SK-N-MC (cell line): ENCODE measurements at regions not wholly inside any gene's neighbourhood (a gene's known extent, or its start where the extent isn't known, plus 50 kb on each side); places are given as distances from the start of the nearest gene placed in this dataset.

ENCODE experiments used
- DNase-seq: peaks from one replicate; pipeline ENCODE4 v3.0.0-alpha.2; 2011; ENCODE audit warnings: low read depth, low spot score
- H3K27ac ChIP-seq: fragments of 200-600 bp; sonication (generic); 2 replicates; pipeline ENCODE4 v1.5.1; 2016; ENCODE audit warnings: mixed run types
- H3K36me3 ChIP-seq: fragments of 200-600 bp; sonication (generic); 2 replicates; pipeline ENCODE4 v1.6.1; 2017; ENCODE audit warnings: antibody characterized with exemption, low read length, mixed read lengths; ENCODE audit not compliant: insufficient read depth
- H3K4me3 ChIP-seq: fragments of 200-600 bp; sonication (generic); 2 replicates; pipeline ENCODE4 v1.5.1; 2016
- H3K9ac ChIP-seq: fragments of 200-600 bp; sonication (generic); 2 replicates; pipeline ENCODE4 v1.8.0; 2017; ENCODE audit warnings: mixed run types, mixed read lengths; ENCODE audit not compliant: insufficient read length
- H3K9me3 ChIP-seq: fragments of 200-600 bp; sonication (generic); 2 replicates; pipeline ENCODE4 v1.6.1; 2017; ENCODE audit warnings: low read depth, mild to moderate bottlenecking, antibody characterized with exemption, low read length, moderate library complexity, mixed read lengths
- EZH2 ChIP-seq: fragments of 200-600 bp; sonication (generic); IDR thresholded peaks from one replicate; pipeline ENCODE4 v1.6.1; 2017; ENCODE audit warnings: antibody characterized with exemption
- FOXP2 ChIP-seq: optimal IDR thresholded peaks from 2 replicates; pipeline ENCODE3; 2011; ENCODE audit warnings: mild to moderate bottlenecking, moderate library complexity; ENCODE audit not compliant: insufficient read depth; ENCODE audit errors: extremely low read length, control extremely low read depth
- POLR2AphosphoS5 ChIP-seq: IDR thresholded peaks from 2 replicates; pipeline ENCODE4 v1.6.1; 2012; ENCODE audit warnings: mild to moderate bottlenecking, low read depth, low read length, borderline replicate concordance

DNA sequence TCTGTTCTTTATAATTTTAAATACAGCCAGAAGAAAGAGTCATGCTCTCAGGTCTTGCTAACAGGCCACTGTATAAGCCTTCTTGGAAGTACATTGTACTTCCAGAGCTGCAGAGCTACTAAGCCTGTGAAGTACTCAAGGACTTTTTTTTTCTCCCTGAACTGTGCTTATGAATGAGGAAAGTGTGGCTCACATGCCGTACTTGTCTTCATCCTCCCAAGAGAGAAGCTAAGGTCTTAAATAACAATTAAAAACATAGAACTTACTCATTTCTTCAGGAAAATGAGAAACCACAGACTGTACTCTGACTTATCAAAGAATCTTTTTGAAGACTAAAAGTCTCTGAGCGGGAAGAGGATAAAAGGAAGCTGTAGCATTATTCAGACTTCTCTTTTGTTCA lies 218.3 kb downstream of the HTR1B start:
- peak; percentile 10 for DNase-seq
- Histone ChIP-seq H3K9me3 (no peaks in the 10 kb centered on the region), H3K4me3 (no peak overlapping the region), H3K27ac (no peak overlapping the region), H3K9ac (no peak overlapping the region), H3K36me3 (no peaks in the 10 kb centered on the region)
- TF ChIP-seq EZH2 = no peak
- TF ChIP-seq POLR2AphosphoS5 = no peak
- TF ChIP-seq FOXP2 = no peak

DNA sequence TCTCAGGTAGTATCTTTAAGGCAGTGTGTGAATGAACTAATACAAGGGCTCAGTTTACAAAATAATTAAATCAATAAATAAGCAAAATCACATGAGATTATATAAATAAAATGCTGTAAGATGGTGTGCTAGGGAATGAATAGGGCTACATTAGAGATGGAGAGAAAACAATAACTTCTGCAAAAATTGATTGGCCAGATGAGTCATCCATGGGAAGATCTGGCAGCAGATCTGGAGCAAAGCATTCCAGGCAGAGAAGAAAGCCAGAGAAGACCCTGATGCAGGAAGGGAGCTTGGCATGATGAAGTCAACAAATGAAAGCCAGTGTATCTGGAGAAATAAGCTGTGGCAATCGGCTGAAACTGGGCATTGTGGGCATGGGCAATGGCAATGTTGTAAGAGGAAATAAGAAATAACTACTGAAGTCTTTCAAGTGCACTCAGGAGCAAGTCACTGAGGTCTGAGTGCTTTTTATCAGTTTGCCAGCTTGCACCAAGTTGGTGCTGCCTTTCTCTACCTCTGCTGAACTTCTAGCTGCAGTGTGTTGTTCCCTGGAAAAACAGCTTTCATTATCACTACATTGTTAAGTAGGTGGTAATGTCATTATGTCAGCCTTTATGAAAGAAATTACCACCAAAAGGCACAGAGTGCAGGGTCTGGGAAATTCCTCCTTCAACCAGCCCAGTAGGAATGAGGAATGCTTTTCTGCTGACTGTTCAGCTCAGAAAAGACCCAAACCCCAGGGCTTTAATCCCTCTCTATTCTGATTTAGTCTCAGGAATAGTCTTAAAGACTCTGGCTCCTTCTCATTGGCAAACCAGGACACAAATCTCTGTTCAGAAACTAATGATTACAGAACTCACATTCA lies 231.6 kb downstream of the HTR1B start:
- Histone ChIP-seq H3K4me3 (no peak overlapping the region), H3K9ac (no peak overlapping the region), H3K36me3 (no peaks in the 10 kb centered on the region), H3K27ac (no peak overlapping the region), H3K9me3 (no peaks in the 10 kb centered on the region)
- TF ChIP-seq POLR2AphosphoS5 (no peak), FOXP2 (no peak), EZH2 (no peak)
- no peak for DNase-seq

DNA sequence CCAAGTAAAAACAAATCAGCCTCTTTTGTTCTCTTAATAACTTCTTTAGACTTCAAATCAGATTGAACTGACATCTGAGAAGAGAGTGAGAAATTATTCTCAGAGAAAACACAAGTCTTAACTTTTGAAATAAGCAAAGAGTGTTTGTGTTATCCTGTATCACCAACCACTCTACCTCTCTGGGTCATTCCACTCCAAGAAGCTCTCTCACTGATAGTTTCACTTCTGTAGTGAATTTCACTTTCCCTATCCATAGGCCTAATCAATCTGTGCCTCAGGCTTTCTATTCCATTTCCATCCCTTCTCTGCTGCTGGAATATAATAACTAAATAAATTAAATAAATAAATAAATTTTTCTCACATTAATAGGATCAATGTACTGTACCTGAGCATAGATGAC lies 235.0 kb downstream of the HTR1B start:
- no peak overlapping the region for H3K9ac ChIP-seq
- H3K4me3 ChIP-seq = no peak overlapping the region
- TF ChIP-seq FOXP2 (no peak), POLR2AphosphoS5 (no peak), EZH2 (no peak)
- no peak overlapping the region for H3K27ac ChIP-seq
- no peak for DNase-seq
- H3K9me3 ChIP-seq = no peaks in the 10 kb centered on the region
- no peaks in the 10 kb centered on the region for H3K36me3 ChIP-seq

DNA sequence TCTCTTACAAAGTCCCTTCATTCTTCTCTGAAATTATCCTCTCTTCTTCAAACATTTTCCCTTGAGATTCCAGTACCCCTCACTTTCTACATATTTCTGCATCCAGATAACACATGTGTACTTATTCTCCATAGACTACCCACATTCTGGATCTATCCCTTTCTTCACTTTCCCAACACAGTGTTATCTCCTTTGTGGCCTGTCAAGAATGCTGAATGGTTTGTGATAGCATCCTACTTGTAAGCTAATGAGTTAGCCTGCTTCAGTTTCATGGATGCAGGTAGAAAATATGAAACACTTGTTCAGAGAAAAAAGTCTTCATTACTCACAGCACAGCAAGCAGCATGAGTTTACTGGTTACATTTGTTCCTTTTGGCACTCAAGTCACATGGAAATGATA lies 245.4 kb downstream of the HTR1B start:
- no peak overlapping the region for H3K27ac ChIP-seq
- no peak for TF ChIP-seq POLR2AphosphoS5
- no peak for TF ChIP-seq EZH2
- no peak for TF ChIP-seq FOXP2
- no peaks in the 10 kb centered on the region for H3K36me3 ChIP-seq
- DNase-seq = no peak
- H3K4me3 ChIP-seq = no peak overlapping the region
- no peaks in the 10 kb centered on the region for H3K9me3 ChIP-seq
- H3K9ac ChIP-seq = no peak overlapping the region

DNA sequence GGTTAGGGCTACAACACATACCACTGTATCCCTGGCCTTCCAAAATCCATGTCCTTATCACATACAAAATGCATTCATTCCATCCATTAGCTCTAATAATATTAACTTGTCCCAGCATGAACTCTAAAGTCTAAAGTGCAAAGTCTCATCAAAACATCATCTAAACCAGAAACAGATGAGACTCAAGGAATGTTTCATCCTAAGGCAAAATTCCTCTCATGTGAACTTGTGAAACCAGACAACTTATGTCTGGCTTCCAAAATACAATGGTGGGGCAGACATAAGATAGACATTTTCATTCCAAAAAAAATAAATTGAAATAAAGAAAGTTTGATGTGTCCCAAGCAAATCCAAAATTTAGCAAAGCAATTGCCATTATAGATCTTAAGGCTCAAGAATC lies 257.4 kb downstream of the HTR1B start:
- H3K27ac ChIP-seq = no peak overlapping the region
- H3K9ac ChIP-seq = no peak overlapping the region
- H3K4me3 ChIP-seq = peak overlapping the region; percentile 24; the same call in 1 of the 2 replicates
- TF ChIP-seq POLR2AphosphoS5 (no peak), EZH2 (no peak)
- peak; percentile 6 for DNase-seq
- H3K36me3 ChIP-seq = no peaks in the 10 kb centered on the region
- no peaks in the 10 kb centered on the region for H3K9me3 ChIP-seq

DNA sequence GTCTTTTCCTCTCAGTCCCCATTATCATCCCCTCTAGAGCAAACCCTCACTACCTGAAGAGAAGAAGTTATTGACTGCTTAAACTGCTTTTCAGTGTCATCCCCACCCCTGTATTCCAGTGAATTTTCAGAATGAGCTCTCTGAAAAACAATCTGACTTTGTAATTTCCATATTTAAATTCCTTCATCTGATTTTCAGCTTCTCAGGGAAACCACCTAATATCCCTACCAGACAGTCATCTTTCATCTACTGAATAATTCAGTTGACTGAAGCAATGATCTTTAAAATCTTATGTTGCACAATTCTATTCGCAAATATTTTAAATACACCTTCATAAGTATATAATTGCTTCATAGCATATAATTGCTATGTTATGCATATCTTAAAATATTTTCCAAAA lies 258.7 kb downstream of the HTR1B start:
- no peak overlapping the region for H3K27ac ChIP-seq
- no peak for TF ChIP-seq FOXP2
- no peak for TF ChIP-seq EZH2
- no peak for TF ChIP-seq POLR2AphosphoS5
- no peak for DNase-seq
- no peak overlapping the region for H3K9ac ChIP-seq
- no peaks in the 10 kb centered on the region for H3K9me3 ChIP-seq
- H3K4me3 ChIP-seq = no peak overlapping the region
- no peaks in the 10 kb centered on the region for H3K36me3 ChIP-seq

DNA sequence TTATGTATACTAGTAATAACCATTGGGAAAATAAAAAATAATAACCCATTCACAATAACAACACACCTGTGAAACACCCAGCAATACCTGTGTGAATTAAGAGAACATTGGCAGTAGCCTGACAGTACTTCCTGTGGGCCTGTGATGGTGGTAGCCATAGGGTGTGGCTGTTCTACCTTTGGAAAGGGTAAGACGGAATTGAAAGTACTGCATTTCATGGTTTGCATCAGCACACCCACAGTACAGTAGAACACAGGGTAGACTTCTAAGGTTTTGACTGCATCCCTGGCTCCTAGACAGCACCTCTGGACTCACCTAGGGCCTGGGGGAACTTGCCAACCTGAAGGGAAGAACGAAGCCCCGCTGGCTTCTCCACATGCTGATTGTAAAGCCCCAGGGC lies 279.8 kb downstream of the HTR1B start:
- H3K9me3 ChIP-seq = no peaks in the 10 kb centered on the region
- H3K4me3 ChIP-seq = no peak overlapping the region
- H3K27ac ChIP-seq = no peak overlapping the region
- H3K9ac ChIP-seq = no peak overlapping the region
- DNase-seq = no peak
- TF ChIP-seq EZH2 = no peak
- no peak for TF ChIP-seq POLR2AphosphoS5
- no peak for TF ChIP-seq FOXP2
- no peaks in the 10 kb centered on the region for H3K36me3 ChIP-seq

DNA sequence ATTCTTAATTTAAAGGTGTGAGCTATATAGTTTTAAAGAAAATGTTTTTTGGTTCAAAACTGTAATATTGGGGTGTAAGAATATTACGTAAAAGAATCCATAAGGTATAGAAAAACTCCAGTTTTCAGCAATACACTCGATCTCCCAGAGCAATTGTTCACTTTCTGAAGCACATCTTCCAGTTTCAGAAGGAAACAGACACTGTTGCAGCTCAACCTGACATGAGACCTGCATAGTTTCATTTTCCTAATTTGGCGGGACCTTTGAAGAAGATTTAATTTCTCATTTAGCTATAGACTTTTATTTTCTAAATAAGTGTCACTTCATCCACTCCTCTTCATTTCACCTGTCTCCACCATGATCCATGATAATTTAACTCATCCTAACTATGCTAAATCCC lies 281.5 kb downstream of the HTR1B start:
- Histone ChIP-seq H3K9me3 (no peaks in the 10 kb centered on the region), H3K9ac (no peak overlapping the region), H3K36me3 (no peaks in the 10 kb centered on the region), H3K27ac (no peak overlapping the region), H3K4me3 (no peak overlapping the region)
- TF ChIP-seq FOXP2 = no peak
- TF ChIP-seq EZH2 = no peak
- no peak for TF ChIP-seq POLR2AphosphoS5
- no peak for DNase-seq

DNA sequence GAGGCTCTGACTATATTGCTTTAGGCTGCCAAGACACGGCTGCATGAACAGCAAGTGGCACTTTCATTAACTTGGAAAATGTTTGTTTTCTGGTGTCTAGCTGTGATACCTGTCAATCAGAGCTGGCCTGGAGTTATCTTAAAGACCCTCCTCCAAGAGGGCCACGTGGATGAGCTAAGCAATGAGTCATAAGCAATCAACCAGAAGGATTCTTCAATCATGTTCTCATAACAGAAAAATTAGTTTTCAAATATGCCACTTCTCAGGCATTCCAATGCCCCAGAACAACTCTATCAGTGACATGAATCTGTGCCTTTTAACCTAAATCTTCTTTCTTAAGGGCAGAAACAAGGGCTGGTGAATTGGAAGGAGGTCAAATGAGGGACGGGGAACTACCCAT lies 283.0 kb downstream of the HTR1B start:
- Histone ChIP-seq H3K27ac (no peak overlapping the region), H3K4me3 (no peak overlapping the region), H3K36me3 (no peaks in the 10 kb centered on the region), H3K9me3 (no peaks in the 10 kb centered on the region), H3K9ac (no peak overlapping the region)
- TF ChIP-seq POLR2AphosphoS5 (no peak), FOXP2 (no peak), EZH2 (no peak)
- no peak for DNase-seq
